ENCODE measurements at regions not wholly inside any gene's neighbourhood (a gene's known extent, or its start where the extent isn't known, plus 50 kb on each side); places are given as distances from the start of the nearest gene placed in this dataset.

- TF ChIP-seq POLR2AphosphoS5 (IDR thresholded peaks at IDR 0.05), result no peak
- no peak for TF ChIP-seq CTCF (IDR thresholded peaks at IDR 0.05)
Measured at GRCh38 chr5:38621331-38621730, 64.9 kb upstream of the LIFR start.
